H1 (cell line): ENCODE measurements at regions not wholly inside any gene's neighbourhood (a gene's known extent, or its start where the extent isn't known, plus 50 kb on each side); places are given as distances from the start of the nearest gene placed in this dataset.

Source experiments
- CBX5 ChIP-seq: fragments of 300-800, 300-1000 bp; sonication (generic); IDR thresholded peaks from 2 replicates; pipeline ENCODE4 v1.7.1; 2016; ENCODE audit warnings: antibody characterized with exemption, low read length, low read depth
- CEBPB ChIP-seq: IDR thresholded peaks from 2 replicates; pipeline ENCODE4 v1.6.1; 2012; ENCODE audit warnings: low read depth, low read length
- CTCF ChIP-seq, 3 experiments: IDR thresholded peaks; 1 replicate in 2 of 3; 2 replicates in 1 of 3; pipeline versions ENCODE4 v1.5.1 to v1.6.1; 2011; ENCODE audit warnings: low read length in 3 of 3, mild to moderate bottlenecking in 3 of 3, inconsistent platforms in 2 of 3, low read depth in 1 of 3, moderate library complexity in 1 of 3; ENCODE audit not compliant: insufficient read depth in 1 of 3; ENCODE audit errors: control extremely low read depth in 1 of 3
- EGR1 ChIP-seq: IDR thresholded peaks from 2 replicates; pipeline ENCODE4 v1.6.1; 2011; ENCODE audit warnings: low read depth, low read length, borderline replicate concordance
- KDM4A ChIP-seq: IDR thresholded peaks from one replicate; pipeline ENCODE4 v1.7.1; 2012; ENCODE audit warnings: low read depth, mild to moderate bottlenecking, moderate library complexity, low read length, inconsistent platforms; ENCODE audit not compliant: severe bottlenecking
- POLR2AphosphoS5 ChIP-seq: IDR thresholded peaks from 2 replicates; pipeline ENCODE4 v1.6.1; 2011; ENCODE audit warnings: low read depth, low read length
- SP1 ChIP-seq: IDR thresholded peaks from 2 replicates; pipeline ENCODE4 v1.6.1; 2011; ENCODE audit warnings: low read depth, low read length

GRCh38 chr14:97344666-97345065 is 547.5 kb downstream of the VRK1 start (continued):
- no peak for TF ChIP-seq CEBPB
- no peak for TF ChIP-seq POLR2AphosphoS5
- TF ChIP-seq SP1 = no peak
- no peak for TF ChIP-seq CTCF (IDR thresholded peaks at IDR 0.05; ENCODE audit: control extremely low read depth in 1 of 3, insufficient read depth in 1 of 3, low read depth in 1 of 3, low read length in 3 of 3)
- no peak for TF ChIP-seq KDM4A
- TF ChIP-seq EGR1 = no peak
- no peak for TF ChIP-seq CBX5
